Left forelimb (tissue), 1 donor: ENCODE measurements at regions not wholly inside any gene's neighbourhood (a gene's known extent, or its start where the extent isn't known, plus 50 kb on each side); places are given as distances from the start of the nearest gene placed in this dataset.
"Not testable (repeated sequence)": the region's sequence is repeated elsewhere in the genome, so short reads cannot be mapped to it uniquely, and the experiment has no call there.

Experiments used
- DNase-seq: peaks from one replicate; pipeline ENCODE4 v3.0.0-alpha.2; 2018; ENCODE audit warnings: low spot score

DNA sequence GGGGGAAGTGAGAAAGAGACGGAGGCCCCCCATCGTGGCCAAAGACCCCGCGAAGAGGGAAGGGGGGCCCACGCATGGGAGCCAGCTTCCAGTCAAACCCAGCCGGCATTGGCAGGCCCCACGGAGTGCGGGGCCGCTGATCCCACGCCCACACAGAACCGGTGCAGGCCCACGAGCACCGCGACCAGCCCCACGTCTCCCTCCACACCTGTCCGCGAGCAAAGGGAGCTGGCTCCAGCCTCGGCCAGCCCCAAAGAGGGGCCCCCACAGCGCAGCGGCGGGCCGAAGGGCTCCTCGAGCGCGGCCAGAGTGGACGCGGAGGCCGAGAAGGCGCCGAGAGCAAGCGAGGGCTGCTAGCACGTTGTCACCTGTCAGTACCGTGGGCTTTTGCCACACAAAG is 125.0 kb upstream of the TWIST2 start:
- peak; percentile 30 for DNase-seq

- not testable (repeated sequence) for DNase-seq
Measured at GRCh38 chr2:238723740-238724320, 124.1 kb upstream of the TWIST2 start.

GRCh38 chr2:238724728-238725127 is 123.2 kb upstream of the TWIST2 start:
- DNase-seq, result no peak

DNA sequence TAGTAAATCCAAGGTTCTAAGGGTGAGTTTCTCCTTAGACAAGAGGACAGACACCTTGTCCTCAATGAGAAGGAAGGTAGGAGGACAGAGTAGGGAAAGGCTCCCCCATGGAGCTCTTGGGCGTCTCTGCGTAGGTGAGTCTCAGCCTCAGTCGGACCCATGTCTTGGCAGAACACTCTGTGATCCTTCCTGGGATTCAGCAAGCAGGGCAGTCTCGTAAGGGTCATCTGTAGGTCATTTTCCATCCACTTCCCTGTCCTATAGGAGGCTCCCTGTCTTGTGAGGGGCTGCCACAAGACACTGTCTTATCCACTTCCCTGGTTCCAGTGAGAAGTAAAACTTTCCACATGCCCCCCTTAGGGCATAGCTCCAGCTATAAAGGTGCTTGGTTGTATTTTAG is 122.6 kb upstream of the TWIST2 start:
- no peak for DNase-seq

GRCh38 chr2:238726670-238727584 is 121.0 kb upstream of the TWIST2 start:
- no peak for DNase-seq

DNA sequence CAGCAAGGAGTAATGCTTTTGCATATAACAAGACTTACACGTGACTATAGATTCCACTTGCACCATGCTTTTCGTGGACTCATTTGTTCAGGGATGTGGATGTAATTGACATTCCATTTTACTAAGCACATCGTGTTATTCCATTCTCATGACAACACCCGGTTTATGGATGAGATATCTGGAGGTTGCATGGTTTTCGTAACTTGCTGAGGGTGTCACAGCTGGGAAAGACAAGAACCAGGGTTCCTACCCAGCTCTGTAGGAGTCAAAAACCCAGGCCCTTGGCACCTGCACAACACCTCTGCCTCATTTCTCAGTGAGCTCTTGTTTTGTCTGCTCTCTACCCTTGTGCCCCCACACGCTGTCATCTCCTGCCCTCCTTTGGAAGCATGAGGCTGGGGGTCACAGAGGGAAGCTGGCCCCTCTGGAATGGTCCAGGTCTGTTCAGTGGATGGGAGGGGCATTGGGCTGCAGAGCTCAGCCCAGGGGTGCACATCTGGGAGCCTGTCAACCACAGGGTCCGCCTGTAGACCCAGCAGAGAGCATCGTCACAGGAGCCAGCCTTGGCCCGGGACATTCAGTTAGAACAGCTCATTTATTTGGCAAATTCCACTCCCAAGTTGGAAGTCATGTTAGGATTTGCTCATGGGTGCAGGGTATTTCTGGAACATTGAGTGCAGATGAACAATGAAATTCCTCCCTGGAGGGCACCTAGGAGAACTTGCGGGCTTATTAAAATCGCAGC is 120.1 kb upstream of the TWIST2 start:
- DNase-seq, result no peak

DNA sequence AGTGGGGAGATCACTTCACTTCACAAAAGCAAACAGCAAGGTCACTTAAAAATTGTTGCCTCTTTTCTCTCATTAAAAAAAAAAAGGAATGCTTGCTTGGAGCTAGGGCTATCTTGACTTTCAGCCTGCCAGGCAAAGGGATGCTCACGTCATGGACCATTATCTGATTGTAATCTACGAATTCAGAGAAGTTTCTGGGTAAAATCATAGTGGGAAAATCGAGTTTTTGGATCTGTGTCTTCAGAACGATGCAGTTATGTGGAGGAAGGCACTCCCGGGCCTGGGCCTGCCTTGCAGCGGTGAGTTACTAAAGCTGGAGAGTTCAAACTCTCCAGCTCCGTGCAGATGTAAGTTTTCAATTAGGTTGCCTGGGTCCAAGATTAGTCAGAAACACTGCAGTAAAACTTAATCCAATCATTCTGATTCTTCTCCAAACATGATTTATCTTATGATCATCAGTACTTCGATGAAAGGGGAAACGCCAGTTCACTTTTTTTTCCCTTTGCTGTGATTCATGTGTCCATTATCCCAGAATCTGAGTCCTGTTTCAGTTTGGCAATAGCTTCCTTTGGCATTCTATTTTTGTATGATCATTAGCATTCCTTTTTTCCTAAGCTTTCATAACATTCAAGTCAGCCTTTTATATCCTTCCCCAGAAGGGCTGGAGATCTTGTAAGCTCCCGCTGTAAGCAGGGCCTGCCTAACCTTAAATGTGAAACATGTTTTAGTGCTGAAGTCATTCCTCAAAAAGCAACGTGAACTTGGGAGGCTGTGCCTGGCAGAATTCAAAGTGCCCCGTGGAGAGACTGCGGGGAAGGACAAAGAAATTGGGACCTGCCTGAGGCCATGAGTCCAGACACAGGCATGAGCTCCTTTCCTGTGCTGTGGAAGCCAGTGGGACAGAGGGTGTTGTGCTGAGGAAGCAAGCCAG is 119.3 kb upstream of the TWIST2 start:
- no peak for DNase-seq

- DNase-seq, result no peak
Measured at GRCh38 chr2:238729261-238729935, 118.5 kb upstream of the TWIST2 start.

- DNase-seq, result no peak
Measured at GRCh38 chr2:238730001-238730669, 117.8 kb upstream of the TWIST2 start.

DNA sequence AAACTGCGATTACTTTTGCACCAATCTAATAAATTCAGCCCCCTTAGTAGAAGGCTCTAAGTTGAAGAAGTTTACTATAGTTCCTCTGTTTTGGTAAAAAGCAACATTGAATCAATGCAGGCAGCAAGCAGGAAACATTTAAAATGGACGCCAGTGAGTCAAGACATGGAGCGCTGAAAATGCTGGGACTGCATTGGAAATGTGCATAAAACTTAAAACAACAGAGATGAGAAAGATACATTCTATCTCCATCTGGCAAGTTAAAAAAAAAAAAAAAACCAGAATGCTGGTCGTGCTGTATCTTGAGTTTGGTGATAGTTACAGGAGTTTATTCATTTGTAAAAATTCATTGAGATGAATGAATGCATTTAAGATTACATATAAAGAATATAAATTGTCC is 117.0 kb upstream of the TWIST2 start:
- DNase-seq, result no peak

DNA sequence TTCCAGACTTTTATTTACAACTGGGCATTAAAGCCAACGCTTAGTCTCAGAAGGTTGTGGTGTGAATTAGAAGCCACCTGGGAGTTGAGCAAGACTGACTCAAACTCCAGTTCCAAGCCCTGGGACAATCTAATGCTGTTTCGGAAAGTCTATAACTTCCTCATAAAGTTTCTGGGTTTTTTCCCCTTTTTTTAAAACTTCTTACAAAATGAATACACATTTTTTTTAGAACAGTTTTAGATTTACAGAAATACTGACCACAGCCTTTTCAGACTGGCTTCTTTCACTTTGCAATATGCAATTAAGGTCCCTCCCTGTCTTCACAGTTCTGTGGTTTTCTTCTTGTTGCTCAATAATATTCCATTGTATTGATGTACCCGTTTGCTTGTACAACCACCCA is 115.9 kb upstream of the TWIST2 start:
- DNase-seq, result no peak

GRCh38 chr2:238738917-238739316 is 109.0 kb upstream of the TWIST2 start:
- no peak for DNase-seq

- DNase-seq, result no peak
Measured at GRCh38 chr2:238739668-238740067, 108.2 kb upstream of the TWIST2 start.

DNA sequence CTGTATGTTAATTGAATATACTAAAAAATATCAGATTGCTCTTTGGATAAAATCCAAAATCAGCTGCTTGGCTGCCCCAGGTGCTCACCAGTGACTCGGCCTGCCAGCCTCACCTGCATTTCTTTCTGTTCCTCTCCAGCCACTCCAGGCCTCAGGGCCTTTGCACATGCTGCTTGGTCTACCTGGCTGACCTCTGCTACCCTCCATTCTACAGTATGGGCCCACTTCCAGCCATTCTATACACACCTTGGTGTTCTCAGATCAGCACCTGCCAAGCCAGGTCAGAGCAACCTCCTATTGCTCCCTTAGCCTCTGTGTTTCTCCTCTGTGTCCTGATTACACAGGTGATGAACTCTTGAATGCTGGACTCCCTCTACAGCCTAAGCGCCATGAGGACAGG is 106.6 kb upstream of the TWIST2 start:
- DNase-seq, result no peak

- DNase-seq, result no peak
Measured at GRCh38 chr2:238742066-238742465, 105.8 kb upstream of the TWIST2 start.

DNA sequence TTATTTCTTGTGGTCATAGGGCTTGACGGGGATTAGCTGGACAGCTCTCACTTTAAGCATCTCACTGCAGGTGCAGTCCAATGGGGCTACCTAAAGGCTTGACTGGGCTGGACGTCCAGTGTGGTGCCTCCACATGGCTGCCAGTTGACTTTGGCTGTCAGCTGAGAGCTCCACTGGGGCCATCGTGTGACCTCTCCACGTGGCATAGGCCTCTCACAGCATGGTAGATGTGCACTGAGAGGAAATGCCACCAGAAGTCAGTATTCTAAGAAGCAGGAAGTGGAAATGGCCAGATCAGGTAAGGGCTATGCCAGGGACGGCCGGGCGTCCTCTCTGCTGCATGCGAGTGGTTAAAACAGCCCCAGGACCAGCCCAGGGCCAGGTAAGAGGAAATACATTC is 105.2 kb upstream of the TWIST2 start:
- no peak for DNase-seq

GRCh38 chr2:238743243-238744065 is 104.4 kb upstream of the TWIST2 start:
- DNase-seq, result no peak

- no peak for DNase-seq
Measured at GRCh38 chr2:238744951-238745350, 102.9 kb upstream of the TWIST2 start.

DNA sequence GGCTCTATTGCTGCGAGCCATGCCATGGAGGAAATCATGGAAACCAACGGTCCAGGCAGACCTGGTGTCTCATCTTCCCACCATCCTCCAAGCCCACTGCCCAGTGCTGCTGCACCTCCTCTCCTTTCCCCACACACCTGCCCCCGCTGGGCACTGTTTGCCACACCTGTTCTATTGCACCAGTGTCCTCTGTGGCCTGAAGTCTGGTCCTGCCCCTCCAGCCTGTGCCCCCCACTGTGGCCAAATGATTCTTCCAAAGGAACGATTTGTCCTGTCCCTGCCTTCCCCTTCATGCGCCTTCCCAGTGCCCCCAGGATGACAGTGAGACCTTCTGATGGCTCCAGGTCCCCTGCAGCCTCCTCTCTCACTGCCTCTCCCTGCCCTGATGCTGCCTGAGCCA is 101.9 kb upstream of the TWIST2 start:
- no peak for DNase-seq

DNA sequence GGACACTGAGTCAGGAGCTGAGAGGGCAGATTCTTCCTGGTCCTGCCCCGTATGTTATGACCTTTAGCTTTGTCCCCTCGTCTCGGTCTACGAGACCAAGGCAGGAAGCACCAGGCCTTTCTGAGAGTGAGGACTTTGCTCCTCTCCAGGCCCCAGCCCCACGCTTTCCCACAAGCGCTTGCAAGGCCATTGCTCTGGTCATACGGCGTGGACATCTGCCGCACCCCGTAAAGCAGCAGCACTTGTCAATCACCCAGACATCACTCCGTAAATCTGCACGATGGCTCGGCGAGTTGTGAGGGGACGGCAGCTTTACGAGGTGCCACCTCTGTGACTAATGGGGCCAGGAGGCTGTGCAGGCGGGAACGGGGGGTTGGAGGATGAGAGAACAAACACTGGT is 100.8 kb upstream of the TWIST2 start:
- no peak for DNase-seq
